SK-N-DZ (cell line): ENCODE measurements at regions not wholly inside any gene's neighbourhood (a gene's known extent, or its start where the extent isn't known, plus 50 kb on each side); places are given as distances from the start of the nearest gene placed in this dataset.

Experiments
- DNase-seq: peaks from one replicate; pipeline ENCODE4 v3.0.0-alpha.2; 2015; ENCODE audit warnings: low spot score

GRCh38 chr15:62541846-62542245, 376.8 kb upstream of the C2CD4B start:
- DNase-seq: no peak

GRCh38 chr15:62544446-62544845, 379.4 kb upstream of the C2CD4B start:
- DNase-seq: no peak

GRCh38 chr15:62545467-62546227, 380.6 kb upstream of the C2CD4B start:
- no peak for DNase-seq

- no peak for DNase-seq
These were observed 381.5 kb upstream of the C2CD4B start for GRCh38 chr15:62546628-62547027.

GRCh38 chr15:62547584-62547983, 382.5 kb upstream of the C2CD4B start:
- no peak for DNase-seq

- DNase-seq: peak; percentile 32
These were observed 384.4 kb upstream of the C2CD4B start for GRCh38 chr15:62549345-62549970.

DNA sequence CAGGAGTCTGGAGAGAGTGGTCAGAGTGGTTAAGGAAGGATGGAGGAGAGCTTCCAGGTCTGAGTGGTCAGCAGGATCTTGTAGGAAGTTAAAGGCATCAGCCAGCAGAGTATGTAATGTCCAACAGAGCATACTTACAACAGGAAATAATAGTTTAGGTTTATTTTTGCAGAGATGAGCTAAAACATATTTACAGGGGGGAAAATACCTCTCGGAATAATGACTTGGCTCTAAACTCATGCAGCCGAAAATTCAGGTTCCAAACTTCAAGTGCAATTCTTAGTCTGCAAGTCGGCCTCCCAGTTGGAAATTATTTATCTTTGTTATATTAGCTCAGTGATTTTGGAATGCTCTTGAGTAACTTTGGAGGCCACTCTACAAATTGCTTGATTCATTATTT, 385.0 kb upstream of the C2CD4B start:
- no peak for DNase-seq

DNA sequence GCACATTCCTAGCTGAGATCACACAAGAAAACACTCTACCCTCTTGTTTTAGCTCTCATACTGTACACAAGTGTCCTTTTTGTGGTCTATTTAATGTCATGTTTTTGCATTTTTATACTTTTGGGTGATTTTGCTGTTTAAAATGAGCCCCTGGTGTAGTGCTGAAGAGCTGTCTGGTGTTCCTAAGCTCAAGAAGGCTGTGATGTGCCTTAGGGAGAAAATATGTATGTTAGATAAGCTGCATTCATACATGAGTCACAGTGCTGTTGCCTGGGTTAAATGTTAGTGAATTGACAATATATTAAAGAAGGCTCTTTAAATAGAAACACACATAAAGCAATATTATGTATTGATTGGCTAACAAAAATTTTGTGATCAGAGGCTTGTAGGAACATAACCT, 387.4 kb upstream of the C2CD4B start:
- no peak for DNase-seq

GRCh38 chr15:62553911-62554563, 389.0 kb upstream of the C2CD4B start:
- peak; percentile 12 for DNase-seq

GRCh38 chr15:62558640-62559380, 393.7 kb upstream of the C2CD4B start:
- no peak for DNase-seq

DNA sequence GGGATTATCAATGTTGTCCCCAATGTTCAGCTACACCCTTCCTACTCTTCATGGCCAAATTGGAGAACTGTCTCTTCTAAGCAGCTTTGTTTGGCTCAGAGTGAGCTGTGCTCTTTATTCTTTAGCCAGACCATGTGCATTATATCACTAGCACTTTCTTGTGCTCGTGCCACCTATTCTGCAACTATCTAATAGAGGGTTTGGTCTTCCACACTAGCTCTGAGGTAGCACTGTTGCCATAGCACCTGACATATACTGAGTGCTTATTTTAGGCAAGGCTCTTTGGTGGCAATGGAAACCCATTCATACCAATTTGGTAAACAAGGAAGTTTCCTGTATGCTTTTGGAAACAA, 394.3 kb upstream of the C2CD4B start:
- DNase-seq: no peak

DNA sequence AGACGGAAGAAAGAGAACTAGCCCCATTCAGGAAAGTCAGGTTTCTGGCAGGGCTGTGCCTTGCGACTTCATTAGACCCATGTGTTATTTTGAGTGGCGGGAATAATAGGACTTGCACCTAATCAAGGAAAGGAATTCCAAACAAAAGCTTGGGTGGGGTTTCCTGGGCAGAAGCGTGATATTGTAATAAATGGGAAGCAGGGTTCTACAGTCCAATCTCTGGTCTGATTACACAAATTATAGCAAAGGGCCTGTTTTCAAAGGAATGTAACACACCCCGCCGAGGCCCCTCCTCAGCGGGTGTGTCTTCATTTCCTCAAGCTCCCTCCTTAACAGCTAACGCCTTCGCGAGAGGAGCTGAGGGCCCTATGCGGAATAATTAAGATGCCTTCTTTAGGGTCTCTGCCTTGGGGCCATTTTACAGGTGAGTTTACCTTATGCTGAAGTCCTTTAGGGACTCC, 396.0 kb upstream of the C2CD4B start:
- DNase-seq: no peak

GRCh38 chr15:62561571-62561970, 396.5 kb upstream of the C2CD4B start:
- no peak for DNase-seq

- no peak for DNase-seq
These were observed 400.0 kb upstream of the C2CD4B start for GRCh38 chr15:62564886-62565633.

DNA sequence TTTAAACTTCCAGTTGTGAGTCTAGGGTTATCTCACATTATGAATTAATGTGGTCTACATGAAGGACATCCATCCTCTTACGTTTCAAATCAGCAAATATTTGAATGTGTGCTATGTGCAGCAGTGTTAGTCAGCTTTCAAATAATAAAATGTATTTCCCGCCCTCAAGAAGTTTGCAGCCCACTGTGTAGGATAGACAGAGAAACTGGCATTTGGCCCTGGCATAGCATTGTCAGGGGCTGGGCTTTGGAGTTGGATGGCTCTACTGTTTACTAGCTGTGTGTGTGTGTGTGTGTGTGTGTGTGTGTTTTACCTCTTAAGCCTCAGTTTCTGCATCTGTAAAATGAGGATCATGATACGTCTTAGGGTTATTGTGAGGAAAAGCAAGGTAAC, 400.5 kb upstream of the C2CD4B start:
- DNase-seq: no peak

DNA sequence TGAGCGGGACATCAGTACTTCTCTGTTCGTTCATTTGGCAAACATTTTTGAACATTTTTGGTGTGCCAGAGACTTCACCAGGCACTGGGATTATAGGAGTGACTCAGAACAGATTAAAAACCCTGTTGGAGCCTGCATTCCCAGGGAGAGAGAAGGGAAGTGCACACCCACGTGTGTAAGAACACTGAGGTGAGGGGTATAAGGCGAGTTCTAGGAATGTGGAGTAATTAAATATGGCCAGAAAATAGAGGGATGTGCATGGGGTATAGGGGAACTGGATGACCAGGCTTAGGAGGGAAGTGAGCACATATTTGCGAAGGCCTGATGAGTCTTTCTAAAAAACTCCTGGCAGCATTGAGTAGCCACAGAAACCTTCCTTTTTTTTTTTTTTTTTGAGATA, 401.2 kb upstream of the C2CD4B start:
- DNase-seq: no peak

GRCh38 chr15:62567501-62567900, 402.4 kb upstream of the C2CD4B start:
- DNase-seq: no peak

DNA sequence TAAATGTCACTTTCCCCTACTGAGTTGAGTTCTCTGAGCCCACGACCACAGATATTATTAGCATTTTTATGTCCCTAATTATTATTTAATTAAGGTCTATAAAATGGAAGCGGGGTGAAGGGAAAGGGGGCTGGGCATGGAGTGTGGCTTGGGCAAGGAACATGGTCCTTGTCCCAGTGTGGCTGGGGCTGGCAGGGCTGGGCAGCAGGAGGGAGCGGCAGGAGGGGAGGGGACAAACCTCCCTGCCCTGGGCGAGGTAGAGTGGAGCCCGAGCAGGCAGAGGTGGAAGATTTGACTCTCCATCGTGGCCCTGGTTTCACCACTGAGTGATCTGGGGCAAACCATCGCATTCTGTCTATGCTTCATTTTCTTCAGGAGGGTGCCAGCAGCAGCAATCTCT, 402.9 kb upstream of the C2CD4B start:
- no peak for DNase-seq

DNA sequence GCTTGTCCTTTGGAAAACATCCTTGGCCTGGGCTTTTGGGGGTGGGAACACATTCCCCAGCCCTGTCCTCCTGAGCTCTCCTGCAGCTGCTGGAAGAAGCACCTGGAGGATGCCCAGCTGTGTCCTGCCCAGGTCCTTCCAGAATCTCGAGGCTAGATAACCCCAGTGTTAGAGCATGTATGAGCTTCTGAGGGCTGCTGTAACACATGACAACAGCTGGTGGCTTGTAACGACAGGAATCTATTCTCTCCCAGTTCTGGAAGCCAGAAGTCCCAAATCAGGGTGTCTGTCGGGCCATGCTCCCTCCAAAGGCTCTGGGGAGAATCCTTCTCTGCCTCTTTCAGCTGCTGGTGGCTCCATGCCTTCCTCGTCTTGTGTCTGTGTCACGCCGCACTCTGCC, 403.6 kb upstream of the C2CD4B start:
- no peak for DNase-seq

DNA sequence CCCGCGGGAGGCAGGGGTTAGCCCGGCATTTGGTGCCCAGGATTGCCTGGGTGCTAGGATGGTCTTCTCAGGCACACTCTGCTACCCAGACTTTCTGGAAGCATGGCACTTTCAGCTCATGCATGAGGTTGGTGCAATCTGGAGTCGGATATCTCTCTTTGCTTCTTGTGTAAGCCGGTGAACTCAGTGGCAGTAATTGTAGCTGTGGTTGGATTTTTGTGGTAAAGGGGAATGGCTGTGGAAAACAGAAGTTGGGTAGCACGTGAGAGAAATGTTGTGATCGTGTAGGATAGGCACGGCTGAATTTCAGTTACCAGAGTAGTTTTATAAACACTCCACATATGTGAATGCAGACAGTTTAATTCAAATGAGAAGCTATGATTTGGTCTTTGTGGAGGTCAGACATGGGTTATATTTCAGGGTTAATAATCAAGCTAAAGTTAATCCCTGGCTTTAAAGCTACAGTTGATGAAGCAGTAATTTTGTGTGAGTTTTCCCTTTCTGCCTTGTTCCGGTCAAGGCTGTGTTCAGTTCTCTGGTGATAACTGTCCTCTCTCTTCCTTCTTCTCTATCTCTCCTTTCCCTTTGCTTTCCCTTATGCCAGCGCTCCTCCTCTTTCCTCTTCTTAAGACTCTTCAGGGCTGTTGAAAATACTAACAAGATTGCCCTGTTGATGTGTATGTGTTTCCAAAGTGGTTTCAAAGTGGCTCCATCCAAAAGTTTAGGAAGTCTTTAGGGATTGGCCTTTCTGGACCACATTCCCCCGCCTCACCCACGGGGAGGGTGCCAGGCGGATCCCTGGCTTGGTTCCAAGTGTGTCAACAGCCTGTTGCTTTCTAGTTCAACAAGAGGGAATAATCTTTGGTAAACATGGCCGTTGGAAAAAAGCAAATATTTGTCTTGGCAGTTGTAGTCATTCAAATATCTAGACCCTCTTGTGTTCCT, 404.6 kb upstream of the C2CD4B start:
- DNase-seq: no peak
